NCI-H187 treated with DMSO at 0.1 percent for 48 hours (cell line): ENCODE measurements at regions not wholly inside any gene's neighbourhood (a gene's known extent, or its start where the extent isn't known, plus 50 kb on each side); places are given as distances from the start of the nearest gene placed in this dataset.

ENCODE experiments used
- DNase-seq: peaks from one replicate; lab custom pipeline; 2025; lab: John Stamatoyannopoulos, UW

- DNase-seq, result no peak
Measured at GRCh38 chr2:21438949-21439348, 315.2 kb downstream of the TDRD15 start.

GRCh38 chr2:21441442-21441841 lies 317.7 kb downstream of the TDRD15 start:
- no peak for DNase-seq

GRCh38 chr2:21443494-21444105 lies 319.8 kb downstream of the TDRD15 start:
- DNase-seq, result no peak

- DNase-seq, result no peak
Measured at GRCh38 chr2:21449881-21450280, 326.1 kb downstream of the TDRD15 start.

- DNase-seq, result no peak
Measured at GRCh38 chr2:21451403-21451802, 327.6 kb downstream of the TDRD15 start.

- DNase-seq, result no peak
Measured at GRCh38 chr2:21452263-21452662, 328.5 kb downstream of the TDRD15 start.

- DNase-seq, result no peak
Measured at GRCh38 chr2:21452678-21453077, 328.9 kb downstream of the TDRD15 start.

GRCh38 chr2:21453723-21454450 lies 330.1 kb downstream of the TDRD15 start:
- no peak for DNase-seq

GRCh38 chr2:21454839-21455238 lies 331.1 kb downstream of the TDRD15 start:
- DNase-seq, result no peak

GRCh38 chr2:21461754-21462240 lies 338.0 kb downstream of the TDRD15 start:
- DNase-seq, result no peak

GRCh38 chr2:21466341-21466927 lies 342.7 kb downstream of the TDRD15 start:
- DNase-seq, result no peak

GRCh38 chr2:21467280-21467818 lies 343.6 kb downstream of the TDRD15 start:
- DNase-seq, result no peak

- no peak for DNase-seq
Measured at GRCh38 chr2:21467910-21468309, 344.1 kb downstream of the TDRD15 start.

GRCh38 chr2:21468624-21469023 lies 344.9 kb downstream of the TDRD15 start:
- DNase-seq, result no peak

- DNase-seq, result no peak
Measured at GRCh38 chr2:21469158-21469557, 345.4 kb downstream of the TDRD15 start.

- DNase-seq, result no peak
Measured at GRCh38 chr2:21469564-21469963, 345.8 kb downstream of the TDRD15 start.

- DNase-seq, result no peak
Measured at GRCh38 chr2:21480162-21480561, 356.4 kb downstream of the TDRD15 start.

- DNase-seq, result no peak
Measured at GRCh38 chr2:21484643-21485042, 360.9 kb downstream of the TDRD15 start.

GRCh38 chr2:21486445-21486844 lies 362.7 kb downstream of the TDRD15 start:
- DNase-seq, result no peak

- no peak for DNase-seq
Measured at GRCh38 chr2:21489080-21489479, 365.3 kb downstream of the TDRD15 start.

GRCh38 chr2:21498016-21498415 lies 374.2 kb downstream of the TDRD15 start:
- DNase-seq, result no peak

GRCh38 chr2:21500401-21500945 lies 376.7 kb downstream of the TDRD15 start:
- DNase-seq, result no peak
